ENCODE measurements at regions not wholly inside any gene's neighbourhood (a gene's known extent, or its start where the extent isn't known, plus 50 kb on each side); places are given as distances from the start of the nearest gene placed in this dataset.

- TF ChIP-seq, protein P1, sequence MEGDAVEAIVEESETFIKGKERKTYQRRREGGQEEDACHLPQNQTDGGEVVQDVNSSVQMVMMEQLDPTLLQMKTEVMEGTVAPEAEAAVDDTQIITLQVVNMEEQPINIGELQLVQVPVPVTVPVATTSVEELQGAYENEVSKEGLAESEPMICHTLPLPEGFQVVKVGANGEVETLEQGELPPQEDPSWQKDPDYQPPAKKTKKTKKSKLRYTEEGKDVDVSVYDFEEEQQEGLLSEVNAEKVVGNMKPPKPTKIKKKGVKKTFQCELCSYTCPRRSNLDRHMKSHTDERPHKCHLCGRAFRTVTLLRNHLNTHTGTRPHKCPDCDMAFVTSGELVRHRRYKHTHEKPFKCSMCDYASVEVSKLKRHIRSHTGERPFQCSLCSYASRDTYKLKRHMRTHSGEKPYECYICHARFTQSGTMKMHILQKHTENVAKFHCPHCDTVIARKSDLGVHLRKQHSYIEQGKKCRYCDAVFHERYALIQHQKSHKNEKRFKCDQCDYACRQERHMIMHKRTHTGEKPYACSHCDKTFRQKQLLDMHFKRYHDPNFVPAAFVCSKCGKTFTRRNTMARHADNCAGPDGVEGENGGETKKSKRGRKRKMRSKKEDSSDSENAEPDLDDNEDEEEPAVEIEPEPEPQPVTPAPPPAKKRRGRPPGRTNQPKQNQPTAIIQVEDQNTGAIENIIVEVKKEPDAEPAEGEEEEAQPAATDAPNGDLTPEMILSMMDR (IDR thresholded peaks at IDR 0.05), result no peak
- no peak for TF ChIP-seq EZH2 (IDR thresholded peaks at IDR 0.05)
Observed at GRCh38 chr11:80415580-80415979, 974.8 kb upstream of the TENM4 start.

Measured in neural progenitor cell (in vitro differentiated cells).